Natural killer cell (primary cell): ENCODE measurements at regions not wholly inside any gene's neighbourhood (a gene's known extent, or its start where the extent isn't known, plus 50 kb on each side); places are given as distances from the start of the nearest gene placed in this dataset.

Experiments used
- ATAC-seq, 3 donors: fragments of 150-1000 bp in 2 of 3; fragments of 200-7000 bp in 1 of 3; cut with Tn5 transposase; 1 replicate in 1 of 3; 2 replicates in 2 of 3; pipeline ENCODE4 v1.10.0; 2021; ENCODE audit warnings: mild to moderate bottlenecking in 2 of 3, moderate library complexity in 2 of 3
- DNase-seq, 2 donors: peaks; one replicate each; pipeline versions ENCODE4 v3.0.0 to v3.0.0-alpha.2; 2013 to 2021; ENCODE audit warnings: mixed read lengths in 1 of 2
- H3K27ac ChIP-seq: one replicate; pipeline ENCODE4 v1.5.1; 2013; ENCODE audit warnings: mild to moderate bottlenecking, low read length
- H3K27me3 ChIP-seq: one replicate; pipeline ENCODE4 v1.6.1; 2013; ENCODE audit warnings: low read length; ENCODE audit not compliant: control insufficient read depth, insufficient read depth
- H3K36me3 ChIP-seq: one replicate; pipeline ENCODE4 v1.6.1; 2013; ENCODE audit warnings: low read length; ENCODE audit not compliant: control insufficient read depth, insufficient read depth
- H3K4me1 ChIP-seq: one replicate; pipeline ENCODE4 v1.6.1; 2013; ENCODE audit warnings: low read length; ENCODE audit not compliant: control insufficient read depth, insufficient read depth
- H3K4me3 ChIP-seq: one replicate; pipeline ENCODE4 v1.5.1; 2013; ENCODE audit warnings: low read length
- H3K9me3 ChIP-seq: one replicate; pipeline ENCODE4 v1.6.1; 2013; ENCODE audit warnings: low read length; ENCODE audit not compliant: control insufficient read depth, insufficient read depth
- H3K27ac Mint-ChIP-seq, 2 donors: one replicate each; pipeline ENCODE4 v1.8.0; 2022; ENCODE audit warnings: mild to moderate bottlenecking in 2 of 2, mixed read lengths in 2 of 2, moderate library complexity in 1 of 2
- H3K27me3 Mint-ChIP-seq, 2 donors: one replicate each; pipeline ENCODE4 v1.8.0; 2022; ENCODE audit warnings: low read depth in 2 of 2, mixed read lengths in 2 of 2
- H3K36me3 Mint-ChIP-seq: one replicate; pipeline ENCODE4 v1.8.0; 2022; ENCODE audit warnings: mixed read lengths
- H3K4me1 Mint-ChIP-seq, 2 donors: one replicate each; pipeline ENCODE4 v1.8.0; 2022; ENCODE audit warnings: mixed read lengths in 2 of 2
- H3K4me3 Mint-ChIP-seq: one replicate; pipeline ENCODE4 v1.8.0; 2022; ENCODE audit warnings: mild to moderate bottlenecking, moderate library complexity, mixed read lengths
- H3K9me3 Mint-ChIP-seq, 2 donors: one replicate each; pipeline ENCODE4 v1.8.0; 2022; ENCODE audit warnings: mixed read lengths in 2 of 2
- WGBS: methylation state at CpG from one replicate; pipeline ENCODE4 v1.1.7; 2013; ENCODE audit warnings: missing lambda C conversion rate; ENCODE audit not compliant: insufficient coverage; 5-methylcytosine and 5-hydroxymethylcytosine counted together
- intact Hi-C: fragments of 100-400 bp; cut with micrococcal nuclease; formaldehyde crosslinking; loops from one replicate; pipeline ENCODE4 v1.14.2; 2022
- TF ChIP-seq, protein P1 (sequence below): fragments of 200-600 bp; IDR thresholded peaks from one replicate; pipeline ENCODE4 v1.8.0; 2022; ENCODE audit warnings: antibody characterized with exemption

DNA sequence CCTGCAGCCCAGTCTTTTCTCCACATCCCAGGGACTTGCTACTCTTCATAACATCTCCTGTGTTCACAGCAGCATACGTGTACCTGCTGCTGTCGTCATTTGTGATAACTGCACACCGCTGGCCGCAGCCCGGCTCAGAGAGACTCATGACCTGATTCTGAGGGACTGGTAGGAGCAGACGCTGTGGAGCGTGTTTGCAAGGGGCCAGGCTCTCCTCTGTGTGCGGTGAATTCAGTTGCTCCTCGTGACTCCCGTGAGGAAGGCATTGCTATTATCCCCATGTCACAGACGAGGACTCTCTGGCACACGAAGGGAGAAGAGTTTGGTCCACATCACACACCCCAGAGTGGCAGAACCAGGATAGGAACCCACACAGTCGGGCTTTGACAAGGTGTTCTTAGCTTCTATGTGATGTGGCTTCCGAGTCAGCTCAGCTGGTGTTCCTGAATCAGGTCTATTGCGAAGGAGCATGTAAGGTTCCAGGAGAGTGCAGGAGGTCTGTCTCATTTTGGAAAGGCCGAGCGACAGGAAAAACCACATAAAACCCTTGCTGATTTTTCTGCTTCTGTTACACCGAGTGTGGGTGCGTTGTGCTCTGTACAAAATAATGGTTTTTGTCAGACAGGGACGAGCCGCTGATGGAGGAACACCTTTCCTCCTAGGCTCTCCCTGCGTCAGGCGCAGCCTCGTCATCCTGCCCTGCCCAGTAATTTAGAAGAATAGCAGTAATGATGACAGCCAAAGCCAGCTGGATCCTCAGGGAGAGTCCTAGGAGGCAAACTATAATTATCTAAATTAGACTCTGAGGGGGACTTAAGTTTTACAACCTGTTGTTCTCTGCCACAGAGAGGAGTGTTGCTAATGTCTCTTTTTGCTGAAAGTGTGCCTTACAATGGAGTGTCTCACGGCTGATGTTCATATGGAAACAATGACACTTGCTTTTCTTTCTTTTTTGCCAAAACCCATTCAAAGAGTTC lies 157.5 kb upstream of the RGMA start:
- intact Hi-C loops = no loop called here
- no peaks in the 10 kb centered on the region for H3K4me1 ChIP-seq
- no peaks in the 10 kb centered on the region for H3K36me3 Mint-ChIP-seq
- no peak for ATAC-seq
- no peak overlapping the region for H3K27ac Mint-ChIP-seq
- H3K27me3 Mint-ChIP-seq = peaks cover 26 to 28% of the 10 kb centered on the region in 2 donors
- H3K9me3 Mint-ChIP-seq = no peaks in the 10 kb centered on the region
- H3K27ac ChIP-seq = no peak overlapping the region
- no peak overlapping the region for H3K4me3 Mint-ChIP-seq
- H3K27me3 ChIP-seq = no peaks in the 10 kb centered on the region
- TF ChIP-seq, protein P1, sequence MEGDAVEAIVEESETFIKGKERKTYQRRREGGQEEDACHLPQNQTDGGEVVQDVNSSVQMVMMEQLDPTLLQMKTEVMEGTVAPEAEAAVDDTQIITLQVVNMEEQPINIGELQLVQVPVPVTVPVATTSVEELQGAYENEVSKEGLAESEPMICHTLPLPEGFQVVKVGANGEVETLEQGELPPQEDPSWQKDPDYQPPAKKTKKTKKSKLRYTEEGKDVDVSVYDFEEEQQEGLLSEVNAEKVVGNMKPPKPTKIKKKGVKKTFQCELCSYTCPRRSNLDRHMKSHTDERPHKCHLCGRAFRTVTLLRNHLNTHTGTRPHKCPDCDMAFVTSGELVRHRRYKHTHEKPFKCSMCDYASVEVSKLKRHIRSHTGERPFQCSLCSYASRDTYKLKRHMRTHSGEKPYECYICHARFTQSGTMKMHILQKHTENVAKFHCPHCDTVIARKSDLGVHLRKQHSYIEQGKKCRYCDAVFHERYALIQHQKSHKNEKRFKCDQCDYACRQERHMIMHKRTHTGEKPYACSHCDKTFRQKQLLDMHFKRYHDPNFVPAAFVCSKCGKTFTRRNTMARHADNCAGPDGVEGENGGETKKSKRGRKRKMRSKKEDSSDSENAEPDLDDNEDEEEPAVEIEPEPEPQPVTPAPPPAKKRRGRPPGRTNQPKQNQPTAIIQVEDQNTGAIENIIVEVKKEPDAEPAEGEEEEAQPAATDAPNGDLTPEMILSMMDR = no peak
- H3K36me3 ChIP-seq = no peaks in the 10 kb centered on the region
- DNase-seq = no peak
- WGBS = 87% methylated on average over 25 of the region's 25 CpGs
- H3K4me1 Mint-ChIP-seq = no peaks in the 10 kb centered on the region
- no peak overlapping the region for H3K4me3 ChIP-seq
- H3K9me3 ChIP-seq = no peaks in the 10 kb centered on the region

DNA sequence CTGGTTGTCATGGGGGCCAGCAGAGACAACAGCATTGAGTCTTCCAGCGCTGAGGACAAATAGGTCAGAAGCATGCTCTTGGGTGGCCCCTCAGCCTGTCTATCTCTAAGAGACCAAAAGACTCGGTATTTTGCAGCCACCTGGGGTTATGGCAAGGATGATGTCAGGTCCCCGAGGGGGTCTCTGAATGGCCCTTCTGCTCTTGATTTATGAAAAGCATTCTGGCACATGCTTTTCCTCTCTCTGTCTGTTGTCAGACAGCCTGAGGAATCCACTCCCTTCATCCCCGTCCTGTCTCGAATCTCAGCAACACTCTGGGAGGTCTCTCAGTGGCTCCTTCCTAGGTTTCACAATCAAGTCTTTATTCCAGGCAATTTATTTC lies 156.6 kb upstream of the RGMA start:
- Histone ChIP-seq H3K27ac (no peak overlapping the region), H3K36me3 (no peaks in the 10 kb centered on the region), H3K9me3 (no peaks in the 10 kb centered on the region), H3K27me3 (no peaks in the 10 kb centered on the region), H3K4me3 (no peak overlapping the region), H3K4me1 (no peaks in the 10 kb centered on the region)
- 82% methylated on average over 5 of the region's 5 CpGs for WGBS
- H3K36me3 Mint-ChIP-seq = no peaks in the 10 kb centered on the region
- no peak for ATAC-seq
- no peak for DNase-seq
- intact Hi-C loops = no loop called here
- no peaks in the 10 kb centered on the region for H3K9me3 Mint-ChIP-seq
- no peak overlapping the region for H3K4me3 Mint-ChIP-seq
- no peaks in the 10 kb centered on the region for H3K4me1 Mint-ChIP-seq
- TF ChIP-seq, protein P1 = no peak
- no peak overlapping the region for H3K27ac Mint-ChIP-seq
- peaks cover 17 to 26% of the 10 kb centered on the region in 2 donors for H3K27me3 Mint-ChIP-seq

DNA sequence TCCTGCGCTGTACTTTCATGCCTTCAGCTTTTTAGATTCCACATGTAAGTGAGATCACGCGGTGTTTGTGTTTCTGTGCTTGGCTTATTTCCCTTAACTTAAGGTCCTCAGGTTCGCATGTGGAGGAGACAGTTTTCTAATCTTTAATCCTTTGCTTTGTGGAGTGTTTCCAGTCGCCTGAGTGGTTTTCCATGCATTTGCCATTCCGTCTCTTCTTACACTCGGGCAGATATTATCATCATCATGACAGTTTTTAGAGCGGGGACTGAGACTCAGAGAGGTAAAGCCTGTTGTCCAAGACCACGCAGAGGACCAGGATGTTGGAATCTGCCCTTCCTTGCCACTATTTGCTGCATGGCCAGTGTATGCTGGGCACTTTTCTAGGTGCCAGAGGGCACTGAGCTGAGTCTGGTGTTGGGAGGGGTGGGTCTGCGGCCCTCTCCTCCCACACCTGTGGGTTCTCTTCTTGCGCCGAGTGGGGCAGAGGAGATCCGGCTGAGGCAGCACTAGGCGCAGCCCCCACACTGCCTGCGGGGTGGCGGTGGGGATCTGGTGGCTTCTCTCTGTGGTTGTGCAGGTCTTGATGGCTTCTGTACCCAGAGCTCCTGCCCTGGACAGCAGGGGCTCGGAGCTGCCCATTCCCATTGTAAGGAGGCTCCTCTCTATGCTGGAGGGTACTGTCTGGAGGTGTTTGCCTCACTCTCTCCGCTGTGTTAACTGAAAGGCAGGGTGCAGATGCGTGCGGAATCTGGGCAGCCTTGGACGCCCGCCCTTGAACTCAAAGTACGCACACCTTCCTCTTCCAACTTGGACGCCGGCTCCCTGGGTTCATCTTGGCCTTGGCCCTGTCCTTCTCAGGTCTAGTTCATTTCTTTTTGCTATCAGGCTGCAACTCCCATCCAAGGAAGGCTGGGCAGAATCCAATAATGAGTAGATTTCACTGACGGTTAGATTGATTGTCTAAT lies 156.0 kb upstream of the RGMA start:
- WGBS = 88% methylated on average over 26 of the region's 26 CpGs

More for the DNA sequence above, 156.0 kb upstream of the RGMA start:
- Histone ChIP-seq H3K27ac (no peak overlapping the region), H3K9me3 (no peaks in the 10 kb centered on the region), H3K4me3 (no peak overlapping the region), H3K27me3 (no peaks in the 10 kb centered on the region), H3K4me1 (no peaks in the 10 kb centered on the region), H3K36me3 (no peaks in the 10 kb centered on the region)
- no peak for DNase-seq
- no peak for ATAC-seq
- H3K27ac Mint-ChIP-seq = no peak overlapping the region
- no peaks in the 10 kb centered on the region for H3K36me3 Mint-ChIP-seq
- TF ChIP-seq, protein P1 = no peak
- no peaks in the 10 kb centered on the region for H3K9me3 Mint-ChIP-seq
- H3K27me3 Mint-ChIP-seq = peaks cover 16 to 26% of the 10 kb centered on the region in 2 donors
- H3K4me3 Mint-ChIP-seq = no peak overlapping the region
- intact Hi-C loops = no loop called here
- H3K4me1 Mint-ChIP-seq = no peaks in the 10 kb centered on the region
